ENCODE measurements at regions not wholly inside any gene's neighbourhood (a gene's known extent, or its start where the extent isn't known, plus 50 kb on each side); places are given as distances from the start of the nearest gene placed in this dataset.

DNA sequence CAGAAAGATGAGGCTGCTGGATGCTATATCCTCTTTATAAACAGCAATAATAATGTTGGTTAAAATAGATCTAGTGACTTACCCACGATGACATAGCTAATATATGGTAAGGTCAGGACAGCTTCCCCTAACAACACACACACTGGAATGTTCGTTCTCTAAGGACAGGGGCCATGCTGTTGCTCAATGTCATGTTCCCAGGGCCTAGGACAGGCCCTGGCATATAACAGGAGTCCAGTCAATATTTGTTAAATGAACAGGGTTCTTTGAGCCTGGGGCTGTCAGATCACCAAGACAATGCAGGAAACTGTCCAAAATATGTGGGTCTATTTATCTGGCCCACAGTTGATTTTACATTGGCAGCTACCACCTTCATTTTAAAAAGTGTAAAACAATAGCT is 207.1 kb upstream of the MEX3C start:
- Histone ChIP-seq H3K9ac (ENCODE audit: low read length) (no peak overlapping the region), H3K9me3 (ENCODE audit: control insufficient read depth in 1 of 2, insufficient read depth in 1 of 2, low read depth in 1 of 2, low read length in 2 of 2) (no peaks in the 10 kb centered on the region), H4K20me1 (ENCODE audit: insufficient read depth) (no peaks in the 10 kb centered on the region), H3K27me3 (ENCODE audit: insufficient read depth, low read length) (no peaks in the 10 kb centered on the region), H3K4me1 (ENCODE audit: control insufficient read depth in 1 of 2, insufficient read depth in 2 of 2, low read length in 2 of 2) (no peaks in the 10 kb centered on the region), H3K27ac (ENCODE audit: low read depth, low read length) (no peak overlapping the region), H2AFZ (ENCODE audit: low read depth, low read length, poor library complexity, severe bottlenecking) (no peak overlapping the region), H3K36me3 (ENCODE audit: control insufficient read depth in 1 of 2, insufficient read depth in 2 of 2, low read length in 2 of 2) (no peaks in the 10 kb centered on the region), H3K4me3 (replicated peaks in 1 of 2; ENCODE audit: low read depth in 1 of 2, low read length in 2 of 2) (no peak overlapping the region), H3K4me2 (ENCODE audit: low read length) (no peak overlapping the region), H3K79me2 (ENCODE audit: insufficient read depth, low read length) (no peaks in the 10 kb centered on the region), H3K9me2 (ENCODE audit: insufficient read depth) (no peaks in the 10 kb centered on the region)
- TF ChIP-seq, protein P1, sequence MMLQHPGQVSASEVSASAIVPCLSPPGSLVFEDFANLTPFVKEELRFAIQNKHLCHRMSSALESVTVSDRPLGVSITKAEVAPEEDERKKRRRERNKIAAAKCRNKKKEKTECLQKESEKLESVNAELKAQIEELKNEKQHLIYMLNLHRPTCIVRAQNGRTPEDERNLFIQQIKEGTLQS (IDR thresholded peaks at IDR 0.05): no peak
- TF ChIP-seq SP1 (IDR thresholded peaks at IDR 0.05; ENCODE audit: low read depth): no peak
- no peak for TF ChIP-seq RAD21 (IDR thresholded peaks at IDR 0.05; ENCODE audit: low read depth)
- no peak for TF ChIP-seq SRF (IDR thresholded peaks at IDR 0.05; ENCODE audit: low read depth)
- no peak for TF ChIP-seq JUND (IDR thresholded peaks at IDR 0.05)
- no peak for TF ChIP-seq ELF1 (IDR thresholded peaks at IDR 0.05; ENCODE audit: borderline replicate concordance, low read depth)
- no peak for TF ChIP-seq CEBPB (IDR thresholded peaks at IDR 0.05; ENCODE audit: low read depth)
- TF ChIP-seq EZH2phosphoT487 (IDR thresholded peaks at IDR 0.05; ENCODE audit: borderline replicate concordance): no peak
- no peak for TF ChIP-seq CBX3 (IDR thresholded peaks at IDR 0.05; ENCODE audit: low read depth)
- TF ChIP-seq, protein P2, sequence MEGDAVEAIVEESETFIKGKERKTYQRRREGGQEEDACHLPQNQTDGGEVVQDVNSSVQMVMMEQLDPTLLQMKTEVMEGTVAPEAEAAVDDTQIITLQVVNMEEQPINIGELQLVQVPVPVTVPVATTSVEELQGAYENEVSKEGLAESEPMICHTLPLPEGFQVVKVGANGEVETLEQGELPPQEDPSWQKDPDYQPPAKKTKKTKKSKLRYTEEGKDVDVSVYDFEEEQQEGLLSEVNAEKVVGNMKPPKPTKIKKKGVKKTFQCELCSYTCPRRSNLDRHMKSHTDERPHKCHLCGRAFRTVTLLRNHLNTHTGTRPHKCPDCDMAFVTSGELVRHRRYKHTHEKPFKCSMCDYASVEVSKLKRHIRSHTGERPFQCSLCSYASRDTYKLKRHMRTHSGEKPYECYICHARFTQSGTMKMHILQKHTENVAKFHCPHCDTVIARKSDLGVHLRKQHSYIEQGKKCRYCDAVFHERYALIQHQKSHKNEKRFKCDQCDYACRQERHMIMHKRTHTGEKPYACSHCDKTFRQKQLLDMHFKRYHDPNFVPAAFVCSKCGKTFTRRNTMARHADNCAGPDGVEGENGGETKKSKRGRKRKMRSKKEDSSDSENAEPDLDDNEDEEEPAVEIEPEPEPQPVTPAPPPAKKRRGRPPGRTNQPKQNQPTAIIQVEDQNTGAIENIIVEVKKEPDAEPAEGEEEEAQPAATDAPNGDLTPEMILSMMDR (IDR thresholded peaks at IDR 0.05 in 2 of 3, conservative IDR thresholded peaks at IDR 0.05 in 1 of 3; ENCODE audit: borderline replicate concordance in 1 of 3, insufficient read depth in 1 of 3, low read depth in 2 of 3, low read length in 2 of 3): no peak
- no peak for TF ChIP-seq ZNF274 (IDR thresholded peaks at IDR 0.05; ENCODE audit: low read depth, low read length)
- TF ChIP-seq EGR1 (IDR thresholded peaks at IDR 0.05; ENCODE audit: low read depth): no peak
- TF ChIP-seq YY1 (IDR thresholded peaks at IDR 0.05; ENCODE audit: extremely low read depth, insufficient replicate concordance, low read depth, low read length): no peak
- no peak for TF ChIP-seq MAX (IDR thresholded peaks at IDR 0.05)
- ATAC-seq (no peak), DNase-seq (ENCODE audit: low read depth, low spot score) (no peak)
- intact Hi-C loops (cut with micrococcal nuclease): no loop called here
- RAD21 ChIA-PET (ENCODE audit: low non-redundant PET in 1 of 2, low total read pairs in 2 of 2, uncharacterized antibody in 2 of 2, unreplicated experiment in 2 of 2): no interaction called here
- BruUV-seq (replicated peaks): no TSS peak
- POLR2A ChIA-PET: no interaction called here
- CTCF ChIA-PET: no interaction called here

All from HCT116 (cell line).